ENCODE measurements at regions not wholly inside any gene's neighbourhood (a gene's known extent, or its start where the extent isn't known, plus 50 kb on each side); places are given as distances from the start of the nearest gene placed in this dataset.

DNA sequence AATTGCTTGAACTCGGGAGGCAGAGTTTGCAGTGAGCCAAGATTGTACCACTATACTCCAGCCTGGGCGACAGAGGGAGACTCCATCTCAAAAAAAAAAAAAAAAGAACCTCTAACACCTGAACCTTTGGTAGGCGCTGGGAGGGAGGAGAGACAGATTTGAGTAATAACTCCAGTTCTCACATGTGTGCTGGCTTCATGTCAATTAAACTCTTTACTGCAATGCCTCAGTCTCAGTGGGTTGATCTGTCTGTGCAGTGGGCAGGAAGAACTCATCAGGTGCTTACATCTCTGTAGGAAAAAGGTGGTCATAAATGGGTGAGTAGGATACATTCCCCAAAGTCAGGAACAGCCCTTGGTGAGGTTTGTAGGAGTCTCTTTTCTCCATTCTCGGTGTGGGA lies 85.1 kb upstream of the ABCC4 start:
- no peak overlapping the region for H3K27ac ChIP-seq (replicated peaks in 1 of 4)
- H3K4me1 ChIP-seq: peaks cover 0 to 26% (median 13%) of the 10 kb centered on the region in 4 donors
- intact Hi-C loops (cut with DNase I): no loop called here

DNA sequence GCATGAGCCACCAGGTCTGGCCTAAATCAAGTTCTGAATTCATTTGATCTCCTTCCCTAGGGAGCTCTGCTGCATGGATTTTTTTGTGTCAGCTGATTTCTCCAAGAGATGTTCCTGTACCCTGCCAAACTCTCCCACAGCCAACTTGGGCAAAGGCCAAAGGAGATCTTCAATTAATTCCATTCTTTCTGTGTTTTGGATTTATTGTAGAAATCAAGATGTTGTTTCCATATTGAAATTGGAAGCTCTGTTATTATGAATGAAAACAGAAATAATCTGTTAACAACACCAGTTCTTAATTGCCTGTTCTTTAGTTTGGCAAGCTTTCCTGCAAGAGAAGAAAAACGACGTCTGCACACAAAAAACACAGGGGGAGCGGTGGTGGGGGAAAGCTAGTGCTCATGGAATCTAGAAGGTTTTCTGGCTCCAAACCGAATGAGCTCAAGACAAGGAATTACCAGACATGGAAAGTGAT lies 86.5 kb upstream of the ABCC4 start:
- H3K4me3 ChIP-seq: no peak overlapping the region
- no peaks in the 10 kb centered on the region for H3K36me3 ChIP-seq
- peaks cover 0 to 25% (median 13%) of the 10 kb centered on the region in 4 donors for H3K4me1 ChIP-seq
- H3K9me3 ChIP-seq: no peaks in the 10 kb centered on the region
- no peaks in the 10 kb centered on the region for H3K27me3 ChIP-seq
- no peak overlapping the region for H3K27ac ChIP-seq (replicated peaks in 1 of 4)
- DNase-seq (ENCODE audit: extremely low spot score): no peak
- WGBS: 23% methylated on average over 4 of the region's 4 CpGs
- intact Hi-C loops (cut with DNase I): no loop called here
- no peak for TF ChIP-seq POLR2A (IDR thresholded peaks at IDR 0.05; ENCODE audit: low read depth)
- peak in 1 of 2 donors; percentile 19 for TF ChIP-seq POLR2AphosphoS5 (IDR thresholded peaks at IDR 0.05)

More for the DNA sequence above, 85.1 kb upstream of the ABCC4 start:
- no peaks in the 10 kb centered on the region for H3K36me3 ChIP-seq
- no peak overlapping the region for H3K4me3 ChIP-seq
- 81% methylated on average over 4 of the region's 4 CpGs for WGBS
- no peaks in the 10 kb centered on the region for H3K27me3 ChIP-seq
- no peak for TF ChIP-seq EP300 (IDR thresholded peaks at IDR 0.05)
- TF ChIP-seq POLR2A (IDR thresholded peaks at IDR 0.05; ENCODE audit: low read depth): no peak
- TF ChIP-seq POLR2AphosphoS5 (IDR thresholded peaks at IDR 0.05): no peak
- TF ChIP-seq, protein P1, sequence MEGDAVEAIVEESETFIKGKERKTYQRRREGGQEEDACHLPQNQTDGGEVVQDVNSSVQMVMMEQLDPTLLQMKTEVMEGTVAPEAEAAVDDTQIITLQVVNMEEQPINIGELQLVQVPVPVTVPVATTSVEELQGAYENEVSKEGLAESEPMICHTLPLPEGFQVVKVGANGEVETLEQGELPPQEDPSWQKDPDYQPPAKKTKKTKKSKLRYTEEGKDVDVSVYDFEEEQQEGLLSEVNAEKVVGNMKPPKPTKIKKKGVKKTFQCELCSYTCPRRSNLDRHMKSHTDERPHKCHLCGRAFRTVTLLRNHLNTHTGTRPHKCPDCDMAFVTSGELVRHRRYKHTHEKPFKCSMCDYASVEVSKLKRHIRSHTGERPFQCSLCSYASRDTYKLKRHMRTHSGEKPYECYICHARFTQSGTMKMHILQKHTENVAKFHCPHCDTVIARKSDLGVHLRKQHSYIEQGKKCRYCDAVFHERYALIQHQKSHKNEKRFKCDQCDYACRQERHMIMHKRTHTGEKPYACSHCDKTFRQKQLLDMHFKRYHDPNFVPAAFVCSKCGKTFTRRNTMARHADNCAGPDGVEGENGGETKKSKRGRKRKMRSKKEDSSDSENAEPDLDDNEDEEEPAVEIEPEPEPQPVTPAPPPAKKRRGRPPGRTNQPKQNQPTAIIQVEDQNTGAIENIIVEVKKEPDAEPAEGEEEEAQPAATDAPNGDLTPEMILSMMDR (IDR thresholded peaks at IDR 0.05): no peak
- no peaks in the 10 kb centered on the region for H3K9me3 ChIP-seq
- no peak for DNase-seq (ENCODE audit: extremely low spot score)

DNA sequence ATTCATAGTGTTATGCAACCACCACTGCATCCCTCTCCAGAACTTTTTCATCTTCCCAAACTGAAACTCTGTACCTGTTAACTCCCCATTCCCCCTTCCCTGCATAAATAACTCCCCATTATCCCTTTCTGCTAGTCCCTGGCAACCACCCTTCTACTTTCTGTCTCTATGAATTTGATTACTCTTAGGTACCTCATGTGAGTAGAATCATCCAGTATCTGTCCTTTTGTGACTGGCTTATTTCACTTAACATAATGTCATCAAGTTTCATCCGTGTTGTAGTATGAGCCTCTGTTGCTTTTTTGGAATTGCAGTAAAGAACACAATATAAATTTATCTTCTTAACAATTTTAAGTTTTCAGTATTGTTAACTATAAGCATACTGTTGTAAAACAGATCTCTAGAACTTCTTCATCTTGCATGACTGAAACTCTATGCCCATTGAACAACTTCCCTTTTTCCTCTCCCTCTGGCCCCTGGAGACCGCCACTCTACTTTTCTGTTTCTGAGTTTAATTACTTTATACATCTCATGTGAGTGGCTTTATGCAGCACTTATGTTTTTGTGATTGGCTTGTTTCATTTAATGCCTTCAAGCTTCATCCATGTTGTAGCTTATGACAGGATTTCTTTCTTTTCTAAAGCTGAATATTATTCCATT lies 87.3 kb upstream of the ABCC4 start:
- WGBS: 67% methylated on average over 2 of the region's 2 CpGs
- Histone ChIP-seq H3K27me3 (no peaks in the 10 kb centered on the region), H3K4me3 (no peak overlapping the region), H3K4me1 (peaks cover 0 to 25% (median 13%) of the 10 kb centered on the region in 4 donors), H3K27ac (replicated peaks in 1 of 4) (no peak overlapping the region), H3K9me3 (no peaks in the 10 kb centered on the region), H3K36me3 (no peaks in the 10 kb centered on the region)
- intact Hi-C loops (cut with DNase I): no loop called here
- TF ChIP-seq EP300 (IDR thresholded peaks at IDR 0.05) (no peak), POLR2AphosphoS5 (IDR thresholded peaks at IDR 0.05) (no peak), POLR2A (IDR thresholded peaks at IDR 0.05; ENCODE audit: low read depth) (no peak)
- TF ChIP-seq, protein P1 (IDR thresholded peaks at IDR 0.05): no peak
- DNase-seq (ENCODE audit: extremely low spot score): no peak

DNA sequence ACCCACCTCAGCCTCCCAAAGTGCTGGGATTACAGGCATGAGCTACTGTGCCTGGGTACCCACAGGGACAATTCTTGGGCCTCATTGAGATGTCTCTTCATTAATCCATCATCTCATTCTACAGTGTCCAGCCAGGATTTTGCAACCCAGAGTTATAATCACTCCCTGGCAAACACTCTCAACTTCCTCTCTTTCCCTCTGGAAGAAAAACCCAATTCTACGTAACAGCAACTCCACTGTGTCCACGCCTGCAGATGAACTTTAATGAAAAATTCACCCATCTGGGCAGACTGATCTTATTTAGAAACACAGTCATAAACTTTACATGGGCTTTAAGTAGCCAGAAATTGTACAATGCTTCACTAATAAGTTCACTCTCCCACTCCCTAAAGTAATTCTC lies 90.1 kb upstream of the ABCC4 start:
- Histone ChIP-seq H3K9me3 (no peaks in the 10 kb centered on the region), H3K27ac (replicated peaks in 1 of 4) (no peak overlapping the region), H3K36me3 (no peaks in the 10 kb centered on the region), H3K4me1 (peaks cover 0 to 17% (median 13%) of the 10 kb centered on the region in 4 donors), H3K4me3 (no peak overlapping the region), H3K27me3 (no peaks in the 10 kb centered on the region)
- DNase-seq (ENCODE audit: extremely low spot score): no peak
- TF ChIP-seq, protein P1 (IDR thresholded peaks at IDR 0.05): no peak
- TF ChIP-seq POLR2AphosphoS5 (IDR thresholded peaks at IDR 0.05) (no peak), POLR2A (IDR thresholded peaks at IDR 0.05; ENCODE audit: low read depth) (no peak), EP300 (IDR thresholded peaks at IDR 0.05) (no peak)
- intact Hi-C loops (cut with DNase I): no loop called here
- WGBS: 74% methylated on average over 2 of the region's 2 CpGs

DNA sequence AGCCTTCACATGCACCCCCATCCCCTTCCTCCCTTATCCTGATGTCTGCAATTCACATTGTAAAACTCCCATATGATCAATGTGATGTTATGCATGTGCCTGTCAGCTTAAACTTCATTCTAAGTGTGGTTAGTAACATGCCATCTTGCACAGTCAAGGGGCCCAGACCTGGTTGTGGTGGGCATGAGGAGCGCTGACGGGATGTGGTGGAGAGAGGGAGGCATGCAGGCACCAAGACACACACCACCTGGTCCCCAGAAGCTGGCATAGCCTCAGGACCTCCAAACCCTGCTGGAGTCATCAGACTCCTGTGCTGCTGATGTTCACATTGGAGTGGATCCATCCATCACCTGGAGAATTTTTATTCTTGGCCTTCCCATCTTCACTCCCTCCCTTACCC lies 90.5 kb upstream of the ABCC4 start:
- no peaks in the 10 kb centered on the region for H3K27me3 ChIP-seq
- no peak for DNase-seq (ENCODE audit: extremely low spot score)
- H3K27ac ChIP-seq (replicated peaks in 1 of 4): no peak overlapping the region
- H3K36me3 ChIP-seq: no peaks in the 10 kb centered on the region
- 100% methylated on average over 2 of the region's 2 CpGs for WGBS
- peaks cover 0 to 17% (median 12%) of the 10 kb centered on the region in 4 donors for H3K4me1 ChIP-seq
- no peak overlapping the region for H3K4me3 ChIP-seq
- TF ChIP-seq POLR2AphosphoS5 (IDR thresholded peaks at IDR 0.05) (no peak), POLR2A (IDR thresholded peaks at IDR 0.05; ENCODE audit: low read depth) (no peak), EP300 (IDR thresholded peaks at IDR 0.05) (no peak)
- TF ChIP-seq, protein P1 (IDR thresholded peaks at IDR 0.05): no peak
- no peaks in the 10 kb centered on the region for H3K9me3 ChIP-seq
- intact Hi-C loops (cut with DNase I): no loop called here

Data from esophagus muscularis mucosa (tissue), 4 donors.